H9 (cell line): ENCODE measurements at regions not wholly inside any gene's neighbourhood (a gene's known extent, or its start where the extent isn't known, plus 50 kb on each side); places are given as distances from the start of the nearest gene placed in this dataset.

Source experiments
- DNase-seq: peaks from one replicate; pipeline ENCODE4 v3.0.0-alpha.2; 2017
- H2AFZ ChIP-seq: one replicate; pipeline ENCODE4 v1.6.1; 2013; ENCODE audit warnings: mild to moderate bottlenecking, low read length, control low read depth, moderate library complexity
- H2AK5ac ChIP-seq: 2 replicates; pipeline ENCODE4 v1.6.1; 2013; ENCODE audit warnings: low read length, control low read depth, mixed read lengths; ENCODE audit not compliant: insufficient read length
- H2BK120ac ChIP-seq: one replicate; pipeline ENCODE4 v1.6.1; 2013; ENCODE audit warnings: low read depth, mild to moderate bottlenecking, low read length, control low read depth, inconsistent platforms; ENCODE audit not compliant: poor library complexity, severe bottlenecking
- H2BK12ac ChIP-seq: 2 replicates; pipeline ENCODE4 v1.6.1; 2013; ENCODE audit warnings: low read length, control low read depth, mixed read lengths, low read depth; ENCODE audit not compliant: insufficient read length
- H2BK15ac ChIP-seq: 2 replicates; pipeline ENCODE4 v1.6.1; 2013; ENCODE audit warnings: low read depth, low read length, control low read depth
- H2BK20ac ChIP-seq: one replicate; pipeline ENCODE4 v1.6.1; 2013; ENCODE audit warnings: low read depth, mild to moderate bottlenecking, low read length, control low read depth, inconsistent platforms; ENCODE audit not compliant: poor library complexity, severe bottlenecking
- H2BK5ac ChIP-seq: 2 replicates; pipeline ENCODE4 v1.6.1; 2013; ENCODE audit warnings: low read length, control low read depth, mixed read lengths; ENCODE audit not compliant: insufficient read length
- H3K14ac ChIP-seq: 2 replicates; pipeline ENCODE4 v1.6.1; 2013; ENCODE audit warnings: low read length, control low read depth; ENCODE audit not compliant: insufficient read depth
- H3K18ac ChIP-seq: 2 replicates; pipeline ENCODE4 v1.6.1; 2013; ENCODE audit warnings: low read depth, mild to moderate bottlenecking, mixed read lengths, low read length, control low read depth; ENCODE audit not compliant: insufficient read length
- H3K23ac ChIP-seq: 2 replicates; pipeline ENCODE4 v1.6.1; 2013; ENCODE audit warnings: low read length, control low read depth, mixed read lengths, low read depth; ENCODE audit not compliant: insufficient read length
- H3K23me2 ChIP-seq: 2 replicates; pipeline ENCODE4 v1.6.1; 2013; ENCODE audit warnings: low read depth, mild to moderate bottlenecking, mixed read lengths, low read length, control low read depth; ENCODE audit not compliant: insufficient read length, poor library complexity, severe bottlenecking
- H3K27ac ChIP-seq: 2 replicates; pipeline ENCODE4 v1.5.1; 2013; ENCODE audit warnings: low read length, control low read depth, mixed read lengths, low read depth; ENCODE audit not compliant: insufficient read length
- H3K27me3 ChIP-seq: 2 replicates; pipeline ENCODE4 v1.6.1; 2013; ENCODE audit warnings: low read length, control low read depth, inconsistent platforms; ENCODE audit not compliant: insufficient read depth
- H3K4ac ChIP-seq: 2 replicates; pipeline ENCODE4 v1.6.1; 2013; ENCODE audit warnings: low read depth, mild to moderate bottlenecking, control low read depth, inconsistent platforms, low read length, moderate library complexity
- H3K4me1 ChIP-seq: 2 replicates; pipeline ENCODE4 v1.6.1; 2013; ENCODE audit warnings: low read length, control low read depth, inconsistent platforms; ENCODE audit not compliant: insufficient read depth
- H3K4me2 ChIP-seq: 2 replicates; pipeline ENCODE4 v1.6.1; 2013; ENCODE audit warnings: low read length, control low read depth, mixed read lengths; ENCODE audit not compliant: insufficient read length, insufficient read depth
- H3K56ac ChIP-seq: 2 replicates; pipeline ENCODE4 v1.6.1; 2013; ENCODE audit warnings: low read depth, mild to moderate bottlenecking, mixed read lengths, low read length, control low read depth; ENCODE audit not compliant: insufficient read length
- H3K79me1 ChIP-seq: 2 replicates; pipeline ENCODE4 v1.6.1; 2013; ENCODE audit warnings: low read depth, mild to moderate bottlenecking, moderate library complexity, low read length, control low read depth, inconsistent platforms; ENCODE audit not compliant: insufficient read depth, poor library complexity, severe bottlenecking
- H3K79me2 ChIP-seq: 2 replicates; pipeline ENCODE4 v1.6.1; 2013; ENCODE audit warnings: low read length, control low read depth, inconsistent platforms; ENCODE audit not compliant: insufficient read depth
- H3K9ac ChIP-seq: 2 replicates; pipeline ENCODE4 v1.6.1; 2013; ENCODE audit warnings: low read length, control low read depth, mixed read lengths; ENCODE audit not compliant: insufficient read length; ENCODE audit errors: extremely low read depth
- H3K9me3 ChIP-seq: one replicate; pipeline ENCODE4 v1.6.1; 2013; ENCODE audit warnings: low read depth, low read length, inconsistent platforms; ENCODE audit not compliant: control insufficient read depth
- H3T11ph ChIP-seq: one replicate; pipeline ENCODE4 v1.6.1; 2013; ENCODE audit warnings: mild to moderate bottlenecking, low read length, control low read depth, inconsistent platforms
- H4K20me1 ChIP-seq: one replicate; pipeline ENCODE4 v1.6.1; 2013; ENCODE audit not compliant: control insufficient read depth, insufficient read length, insufficient read depth
- H4K5ac ChIP-seq: 2 replicates; pipeline ENCODE4 v1.6.1; 2013; ENCODE audit warnings: low read depth, mild to moderate bottlenecking, mixed read lengths, low read length, control low read depth; ENCODE audit not compliant: insufficient read length
- H4K8ac ChIP-seq: replicated peaks from 2 replicates; pipeline ENCODE4 v1.6.1; 2013; ENCODE audit warnings: low read length, control low read depth, mixed read lengths, low read depth; ENCODE audit not compliant: insufficient read length
- H4K91ac ChIP-seq: 2 replicates; pipeline ENCODE4 v1.6.1; 2013; ENCODE audit warnings: low read depth, mild to moderate bottlenecking, moderate library complexity, mixed read lengths, low read length, control low read depth; ENCODE audit not compliant: insufficient read length
- H3K27ac Mint-ChIP-seq, 3 experiments: 2 replicates in 2 of 3; 3 replicates in 1 of 3; pipeline ENCODE4 v1.8.0; 2020 to 2021; ENCODE audit warnings: mixed read lengths in 3 of 3, mild to moderate bottlenecking in 1 of 3, moderate library complexity in 1 of 3
- H3K27me3 Mint-ChIP-seq: 2 replicates; pipeline ENCODE4 v1.8.0; 2021; ENCODE audit warnings: low read depth, mild to moderate bottlenecking, moderate library complexity, mixed read lengths
- H3K36me3 Mint-ChIP-seq, 3 experiments: 2 replicates in 2 of 3; 3 replicates in 1 of 3; pipeline ENCODE4 v1.8.0; 2020 to 2021; ENCODE audit warnings: low read depth in 3 of 3, mixed read lengths in 3 of 3; ENCODE audit not compliant: insufficient read depth in 1 of 3
- H3K4me1 Mint-ChIP-seq, 2 experiments: 2 replicates each; pipeline ENCODE4 v1.8.0; 2020; ENCODE audit warnings: mixed read lengths in 2 of 2
- H3K4me3 Mint-ChIP-seq, 2 experiments: 2 replicates in 1 of 2; 3 replicates in 1 of 2; pipeline ENCODE4 v1.8.0; 2020 to 2021; ENCODE audit warnings: mild to moderate bottlenecking in 2 of 2, mixed read lengths in 2 of 2, moderate library complexity in 1 of 2
- H3K9me3 Mint-ChIP-seq, 2 experiments: 2 replicates in 1 of 2; 3 replicates in 1 of 2; pipeline ENCODE4 v1.8.0; 2020; ENCODE audit warnings: mild to moderate bottlenecking in 2 of 2, mixed read lengths in 2 of 2, moderate library complexity in 1 of 2
- WGBS: extraction: QIAGEN DNeasy Blood & Tissue Kit; methylation state at CpG from one replicate; pipeline ENCODE4 v1.1.7; 2013; ENCODE audit warnings: missing lambda C conversion rate, low lambda C conversion rate, mixed read lengths; ENCODE audit not compliant: insufficient read length; ENCODE audit errors: extremely low coverage; 5-methylcytosine and 5-hydroxymethylcytosine counted together
- TF ChIP-seq, protein P1 (sequence below): fragments of 200-600 bp; sonication (generic); conservative IDR thresholded peaks from 3 replicates; pipeline ENCODE4 v1.8.0; 2021; ENCODE audit warnings: antibody characterized with exemption, mild to moderate bottlenecking

- Histone ChIP-seq H2BK15ac (no peak overlapping the region), H3K14ac (no peak overlapping the region), H3K23me2 (no peaks in the 10 kb centered on the region), H2BK5ac (no peak overlapping the region), H3K9me3 (no peaks in the 10 kb centered on the region), H3K9ac (no peak overlapping the region), H3K79me1 (no peaks in the 10 kb centered on the region), H3K4me1 (no peaks in the 10 kb centered on the region), H2BK12ac (no peak overlapping the region), H3K27ac (no peak overlapping the region), H2AK5ac (no peak overlapping the region), H2AFZ (no peak overlapping the region), H2BK120ac (no peak overlapping the region), H3K27me3 (no peaks in the 10 kb centered on the region), H4K20me1 (no peaks in the 10 kb centered on the region), H2BK20ac (no peak overlapping the region), H4K91ac (no peak overlapping the region), H3K56ac (no peak overlapping the region), H3K18ac (no peak overlapping the region), H3K4me2 (no peak overlapping the region), H3T11ph (no peak overlapping the region), H3K4ac (no peak overlapping the region), H4K8ac (no peak overlapping the region), H4K5ac (no peak overlapping the region), H3K23ac (no peak overlapping the region), H3K79me2 (no peaks in the 10 kb centered on the region)
- TF ChIP-seq, protein P1, sequence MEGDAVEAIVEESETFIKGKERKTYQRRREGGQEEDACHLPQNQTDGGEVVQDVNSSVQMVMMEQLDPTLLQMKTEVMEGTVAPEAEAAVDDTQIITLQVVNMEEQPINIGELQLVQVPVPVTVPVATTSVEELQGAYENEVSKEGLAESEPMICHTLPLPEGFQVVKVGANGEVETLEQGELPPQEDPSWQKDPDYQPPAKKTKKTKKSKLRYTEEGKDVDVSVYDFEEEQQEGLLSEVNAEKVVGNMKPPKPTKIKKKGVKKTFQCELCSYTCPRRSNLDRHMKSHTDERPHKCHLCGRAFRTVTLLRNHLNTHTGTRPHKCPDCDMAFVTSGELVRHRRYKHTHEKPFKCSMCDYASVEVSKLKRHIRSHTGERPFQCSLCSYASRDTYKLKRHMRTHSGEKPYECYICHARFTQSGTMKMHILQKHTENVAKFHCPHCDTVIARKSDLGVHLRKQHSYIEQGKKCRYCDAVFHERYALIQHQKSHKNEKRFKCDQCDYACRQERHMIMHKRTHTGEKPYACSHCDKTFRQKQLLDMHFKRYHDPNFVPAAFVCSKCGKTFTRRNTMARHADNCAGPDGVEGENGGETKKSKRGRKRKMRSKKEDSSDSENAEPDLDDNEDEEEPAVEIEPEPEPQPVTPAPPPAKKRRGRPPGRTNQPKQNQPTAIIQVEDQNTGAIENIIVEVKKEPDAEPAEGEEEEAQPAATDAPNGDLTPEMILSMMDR, result no peak
- Mint-ChIP-seq H3K27ac (no peak overlapping the region), H3K4me1 (peaks cover 0 to 5% of the 10 kb centered on the region in 2 experiments; a peak in 2 of 4 replicates), H3K36me3 (0 out of 7 replicates have a peak, but pooled peaks cover 0 to 3% (median 0%) of the 10 kb centered on the region in 3 experiments), H3K9me3 (peaks cover 0 to 9% of the 10 kb centered on the region in 2 experiments; a peak in 3 of 5 replicates), H3K27me3 (peaks cover 3% of the 10 kb centered on the region; the same call in 1 of the 2 replicates), H3K4me3 (no peak overlapping the region)
- WGBS, result no CpG with 5 or more reads among the region's 2 CpGs
- no peak for DNase-seq
Measured at GRCh38 chr2:15868704-15869103, 71.6 kb upstream of the MYCN start.
